HG03520 (cell line): ENCODE measurements at regions not wholly inside any gene's neighbourhood (a gene's known extent, or its start where the extent isn't known, plus 50 kb on each side); places are given as distances from the start of the nearest gene placed in this dataset.

ENCODE experiments used
- ATAC-seq: cut with Tn5 transposase; IDR thresholded peaks from one replicate; pipeline ENCODE4 v1.9.1; 2021; ENCODE audit warnings: mild to moderate bottlenecking, moderate library complexity; ENCODE audit not compliant: unreplicated experiment

GRCh38 chr2:19238440-19239060, 119.9 kb downstream of the OSR1 start:
- ATAC-seq: no peak

- no peak for ATAC-seq
Measured at GRCh38 chr2:19235308-19235707, 123.1 kb downstream of the OSR1 start.

GRCh38 chr2:19232312-19232711, 126.1 kb downstream of the OSR1 start:
- ATAC-seq: no peak

GRCh38 chr2:19231625-19232024, 126.8 kb downstream of the OSR1 start:
- no peak for ATAC-seq

GRCh38 chr2:19230626-19231025, 127.8 kb downstream of the OSR1 start:
- ATAC-seq: no peak

- ATAC-seq: no peak
Measured at GRCh38 chr2:19228715-19229114, 129.7 kb downstream of the OSR1 start.

GRCh38 chr2:19228181-19228593, 130.2 kb downstream of the OSR1 start:
- ATAC-seq: no peak

- ATAC-seq: no peak
Measured at GRCh38 chr2:19226871-19227270, 131.6 kb downstream of the OSR1 start.

GRCh38 chr2:19226386-19226785, 132.0 kb downstream of the OSR1 start:
- no peak for ATAC-seq

GRCh38 chr2:19225931-19226330, 132.5 kb downstream of the OSR1 start:
- no peak for ATAC-seq

GRCh38 chr2:19225126-19225525, 133.3 kb downstream of the OSR1 start:
- ATAC-seq: no peak

- ATAC-seq: no peak
Measured at GRCh38 chr2:19224486-19224885, 133.9 kb downstream of the OSR1 start.

- ATAC-seq: no peak
Measured at GRCh38 chr2:19224011-19224410, 134.4 kb downstream of the OSR1 start.

GRCh38 chr2:19219060-19219459, 139.4 kb downstream of the OSR1 start:
- no peak for ATAC-seq

GRCh38 chr2:19218166-19218565, 140.3 kb downstream of the OSR1 start:
- ATAC-seq: no peak

- no peak for ATAC-seq
Measured at GRCh38 chr2:19216676-19217602, 141.5 kb downstream of the OSR1 start.

GRCh38 chr2:19216238-19216637, 142.2 kb downstream of the OSR1 start:
- no peak for ATAC-seq

- no peak for ATAC-seq
Measured at GRCh38 chr2:19214682-19215391, 143.6 kb downstream of the OSR1 start.

- no peak for ATAC-seq
Measured at GRCh38 chr2:19209575-19210341, 148.7 kb downstream of the OSR1 start.

GRCh38 chr2:19208479-19209199, 149.8 kb downstream of the OSR1 start:
- ATAC-seq: no peak
